Endothelial cell of umbilical vein (primary cell): ENCODE measurements at regions not wholly inside any gene's neighbourhood (a gene's known extent, or its start where the extent isn't known, plus 50 kb on each side); places are given as distances from the start of the nearest gene placed in this dataset.

Source experiments
- BruUV-seq: library from RNA; stranded (reverse); fragments of 400-500 nt; replicated peaks from 2 replicates; lab custom pipeline; 2021; lab: Mats Ljungman, UMichigan
- CTCF ChIA-PET: fragments of 300-600, 350-600 bp; sonication (Branson Sonifier 250); formaldehyde crosslinking; loops from one replicate; lab custom pipeline; 2021; ENCODE audit warnings: antibody characterized with exemption, inconsistent platforms; lab: Charles Lee
- POLR2A ChIA-PET: fragments of 300-600, 350-600 bp; sonication (Branson Sonifier 250); formaldehyde crosslinking; loops from one replicate; lab custom pipeline; 2021; ENCODE audit warnings: antibody characterized with exemption, inconsistent platforms; lab: Charles Lee
- DNase-seq: peaks from one replicate; pipeline ENCODE4 v3.0.0-alpha.2; 2011; ENCODE audit warnings: low read depth, low spot score
- FAIRE-seq: peaks from 2 replicates; lab custom pipeline; 2011; peaks lifted over from hg19 to GRCh38; lab: Jason Lieb, UNC
- H2AFZ ChIP-seq: 2 replicates; pipeline ENCODE4 v1.6.0; 2012; ENCODE audit warnings: low read depth, low read length, control low read depth, inconsistent platforms
- H3K27ac ChIP-seq: 2 replicates; pipeline ENCODE4 v1.5.1; 2011; ENCODE audit warnings: low read depth, mild to moderate bottlenecking, control low read depth, low read length, moderate library complexity; ENCODE audit not compliant: insufficient read depth
- H3K27me3 ChIP-seq, 2 experiments: 2 replicates each; pipeline versions ENCODE4 v1.6.0 to v1.6.1; 2011; ENCODE audit warnings: low read length in 2 of 2, mixed read lengths in 1 of 2; ENCODE audit not compliant: control insufficient read depth in 2 of 2, insufficient read depth in 2 of 2
- H3K36me3 ChIP-seq, 2 experiments: 2 replicates in 1 of 2; 3 replicates in 1 of 2; pipeline ENCODE4 v1.5.1; 2011; ENCODE audit warnings: low read length in 2 of 2, mild to moderate bottlenecking in 1 of 2, moderate library complexity in 1 of 2; ENCODE audit not compliant: control insufficient read depth in 2 of 2, insufficient read depth in 2 of 2; ENCODE audit errors: extremely low read depth in 1 of 2
- H3K4me1 ChIP-seq: 3 replicates; pipeline ENCODE4 v1.5.1; 2011; ENCODE audit warnings: mild to moderate bottlenecking, low read length; ENCODE audit not compliant: control insufficient read depth, insufficient read depth; ENCODE audit errors: extremely low read depth
- H3K4me2 ChIP-seq: 2 replicates; pipeline ENCODE4 v1.6.1; 2011; ENCODE audit warnings: low read length, control low read depth, mixed read lengths; ENCODE audit not compliant: insufficient read depth
- H3K4me3 ChIP-seq, 3 experiments: fragments of 200-600 bp in 1 of 3; sonication (generic), shearing (Covaris generic) in 1 of 3; replicated peaks in 1 of 3; 2 replicates each; pipeline ENCODE4 v1.5.1; 2011 to 2016; ENCODE audit warnings: control low read depth in 3 of 3, low read length in 3 of 3, mild to moderate bottlenecking in 2 of 3, inconsistent platforms in 1 of 3, low read depth in 1 of 3, moderate library complexity in 1 of 3; ENCODE audit not compliant: insufficient read depth in 1 of 3
- H3K79me2 ChIP-seq: 2 replicates; pipeline ENCODE4 v1.6.0; 2012; ENCODE audit warnings: low read length, inconsistent platforms; ENCODE audit not compliant: control insufficient read depth, insufficient read depth
- H3K9ac ChIP-seq: replicated peaks from 2 replicates; pipeline ENCODE3; 2011; ENCODE audit warnings: low read length, control low read depth; ENCODE audit not compliant: insufficient read depth; ENCODE audit errors: extremely low read depth
- H3K9me1 ChIP-seq: replicated peaks from 3 replicates; pipeline ENCODE4 v1.6.0; 2011; ENCODE audit warnings: mild to moderate bottlenecking, low read length; ENCODE audit not compliant: control insufficient read depth, insufficient read depth; ENCODE audit errors: extremely low read depth
- H3K9me3 ChIP-seq: replicated peaks from 2 replicates; pipeline ENCODE4 v1.5.1; 2012; ENCODE audit warnings: low read length, inconsistent platforms; ENCODE audit not compliant: control insufficient read depth, insufficient read depth
- H4K20me1 ChIP-seq: replicated peaks from 2 replicates; pipeline ENCODE3; 2011; ENCODE audit warnings: mild to moderate bottlenecking, low read length; ENCODE audit not compliant: control insufficient read depth, insufficient read depth; ENCODE audit errors: extremely low read depth
- CTCF ChIP-seq, 2 donors: IDR thresholded peaks; 1 replicate in 1 of 2; 2 replicates in 1 of 2; pipeline ENCODE4 v1.5.1; 2011; ENCODE audit warnings: low read length in 2 of 2, mild to moderate bottlenecking in 2 of 2, moderate library complexity in 2 of 2, control low read depth in 1 of 2, inconsistent platforms in 1 of 2, low read depth in 1 of 2; ENCODE audit not compliant: insufficient read depth in 1 of 2; ENCODE audit errors: extremely low read depth in 1 of 2
- EZH2 ChIP-seq: IDR thresholded peaks from 2 replicates; pipeline ENCODE4 v1.6.1; 2012; ENCODE audit warnings: borderline replicate concordance, low read depth, mild to moderate bottlenecking, moderate library complexity, low read length, inconsistent platforms; ENCODE audit not compliant: severe bottlenecking
- FOS ChIP-seq: IDR thresholded peaks from 2 replicates; pipeline ENCODE4 v1.6.1; 2011; ENCODE audit warnings: mild to moderate bottlenecking, low read length, moderate library complexity, borderline replicate concordance; ENCODE audit not compliant: insufficient read depth
- GATA2 ChIP-seq: IDR thresholded peaks from 2 replicates; pipeline ENCODE4 v1.7.0; 2011; ENCODE audit warnings: low read depth, mild to moderate bottlenecking, moderate library complexity, mixed read lengths, low read length; ENCODE audit not compliant: insufficient read length, insufficient read depth
- JUN ChIP-seq: IDR thresholded peaks from 2 replicates; pipeline ENCODE4 v1.6.1; 2011; ENCODE audit warnings: borderline replicate concordance, low read depth; ENCODE audit not compliant: insufficient read length, insufficient read depth
- MAX ChIP-seq: IDR thresholded peaks from 2 replicates; pipeline ENCODE4 v1.6.1; 2011; ENCODE audit not compliant: insufficient read depth, insufficient read length
- MYC ChIP-seq: IDR thresholded peaks from one replicate; pipeline ENCODE4 v1.6.1; 2011; ENCODE audit warnings: mild to moderate bottlenecking, low read depth, low read length
- POLR2A ChIP-seq: IDR thresholded peaks from 2 replicates; pipeline ENCODE4 v1.6.1; 2012; ENCODE audit warnings: low read depth, mild to moderate bottlenecking, control low read depth, low read length
- POLR2AphosphoS5 ChIP-seq: IDR thresholded peaks from 2 replicates; pipeline ENCODE4 v1.6.1; 2012; ENCODE audit warnings: low read depth, mild to moderate bottlenecking, control low read depth, low read length, moderate library complexity; ENCODE audit not compliant: insufficient read depth
- dilution Hi-C: fragments of 300-500 bp; cut with MboI; formaldehyde crosslinking; loops from one replicate; pipeline ENCODE4 v1.15.0; 2019; ENCODE audit warnings: low sequenced_read_pairs; ENCODE audit not compliant: extremely low pct_ligation_motif_present
- intact Hi-C: fragments of 100-400 bp; cut with micrococcal nuclease; formaldehyde crosslinking; loops from one replicate; pipeline ENCODE4 v1.10.0; 2022

- ChIA-PET POLR2A (no interaction called here), CTCF (no interaction called here)
- H2AFZ ChIP-seq = no peak overlapping the region
- no TSS peak for BruUV-seq
- H3K4me1 ChIP-seq = peaks cover 17% of the 10 kb centered on the region
- H3K27me3 ChIP-seq = no peaks in the 10 kb centered on the region
- H3K27ac ChIP-seq = no peak overlapping the region
- no peaks in the 10 kb centered on the region for H4K20me1 ChIP-seq
- H3K79me2 ChIP-seq = no peaks in the 10 kb centered on the region
- H3K4me2 ChIP-seq = no peak overlapping the region
- no peak overlapping the region for H3K4me3 ChIP-seq
- dilution Hi-C loops = no loop called here
- H3K9ac ChIP-seq = no peak overlapping the region
- H3K36me3 ChIP-seq = no peaks in the 10 kb centered on the region
- FAIRE-seq (no peak), DNase-seq (no peak)
- no peak for TF ChIP-seq FOS
- TF ChIP-seq JUN = no peak
- TF ChIP-seq CTCF (IDR thresholded peaks at IDR 0.05; ENCODE audit: extremely low read depth in 1 of 2, insufficient read depth in 1 of 2, low read depth in 1 of 2, low read length in 2 of 2) = no peak
- TF ChIP-seq MYC = no peak
- no peak for TF ChIP-seq POLR2A
- TF ChIP-seq GATA2 = no peak
- TF ChIP-seq MAX = no peak
- TF ChIP-seq POLR2AphosphoS5 = no peak
- TF ChIP-seq EZH2 = no peak
- intact Hi-C loops = no loop called here
- no peaks in the 10 kb centered on the region for H3K9me3 ChIP-seq
- no peaks in the 10 kb centered on the region for H3K9me1 ChIP-seq
Measured at GRCh38 chr3:64958199-64958843, 270.5 kb upstream of the ADAMTS9 start.
